HTR-8/SVneo (cell line): ENCODE measurements at regions not wholly inside any gene's neighbourhood (a gene's known extent, or its start where the extent isn't known, plus 50 kb on each side); places are given as distances from the start of the nearest gene placed in this dataset.
"Not testable (repeated sequence)": the region's sequence is repeated elsewhere in the genome, so short reads cannot be mapped to it uniquely, and the experiment has no call there.

Experiments used
- DNase-seq: peaks from one replicate; pipeline ENCODE4 v3.0.0; 2011; ENCODE audit warnings: low spot score, mixed read lengths; ENCODE audit not compliant: insufficient read length
- FAIRE-seq: peaks from 2 replicates; lab custom pipeline; 2011; peaks lifted over from hg19 to GRCh38; lab: Jason Lieb, UNC

DNA sequence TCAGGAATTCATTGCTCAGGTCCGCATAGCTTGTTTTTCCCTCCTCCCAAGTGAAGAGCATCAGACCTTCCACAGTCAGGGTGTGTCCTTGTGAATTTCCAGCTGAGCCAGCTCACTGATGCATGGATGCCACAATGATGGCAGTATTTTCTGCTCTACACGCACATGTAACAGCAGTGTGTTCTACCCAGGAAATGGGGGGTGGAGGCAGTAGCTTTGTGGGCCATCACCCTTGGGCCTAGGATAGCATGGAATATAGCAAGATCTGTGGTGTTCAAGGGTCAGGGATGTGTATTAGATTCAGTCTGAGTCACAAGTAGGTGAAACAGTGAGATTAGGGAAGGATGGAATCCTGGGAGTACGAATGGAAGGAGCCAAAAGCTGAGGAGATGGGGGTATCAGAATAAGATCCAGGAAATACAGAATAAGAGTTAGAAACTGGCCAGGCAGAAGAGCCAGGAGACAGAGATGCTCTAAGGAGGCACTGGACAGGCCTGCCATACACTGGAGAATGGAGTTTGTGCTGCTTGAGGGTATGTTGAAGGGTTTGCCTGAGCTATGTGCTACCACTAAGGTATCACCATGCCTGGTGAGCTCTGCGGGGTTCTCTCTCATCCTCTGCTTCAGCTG lies 90.6 kb upstream of the CNIH3 start:
- no peak for FAIRE-seq

DNA sequence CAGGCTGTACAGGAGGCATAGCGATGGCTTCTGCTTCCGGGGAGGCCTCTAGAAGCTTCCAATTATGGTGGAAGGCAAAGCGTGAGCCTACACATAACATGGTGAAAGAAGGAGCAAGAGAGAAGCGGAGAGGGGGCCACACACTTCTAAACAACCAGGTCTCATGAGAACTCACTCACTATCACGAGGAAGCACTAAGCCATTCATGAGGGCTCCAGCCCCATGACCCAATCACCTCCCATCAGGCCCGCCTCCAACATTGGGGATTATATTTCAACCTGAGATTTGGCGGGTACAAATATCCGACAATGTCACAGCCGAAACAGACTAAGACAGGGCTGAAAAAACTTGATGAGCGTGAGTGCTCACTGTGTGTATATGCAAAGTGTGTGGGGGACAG lies 89.3 kb upstream of the CNIH3 start:
- no peak for DNase-seq
- no peak for FAIRE-seq

More for the DNA sequence above, 90.6 kb upstream of the CNIH3 start:
- DNase-seq = no peak

DNA sequence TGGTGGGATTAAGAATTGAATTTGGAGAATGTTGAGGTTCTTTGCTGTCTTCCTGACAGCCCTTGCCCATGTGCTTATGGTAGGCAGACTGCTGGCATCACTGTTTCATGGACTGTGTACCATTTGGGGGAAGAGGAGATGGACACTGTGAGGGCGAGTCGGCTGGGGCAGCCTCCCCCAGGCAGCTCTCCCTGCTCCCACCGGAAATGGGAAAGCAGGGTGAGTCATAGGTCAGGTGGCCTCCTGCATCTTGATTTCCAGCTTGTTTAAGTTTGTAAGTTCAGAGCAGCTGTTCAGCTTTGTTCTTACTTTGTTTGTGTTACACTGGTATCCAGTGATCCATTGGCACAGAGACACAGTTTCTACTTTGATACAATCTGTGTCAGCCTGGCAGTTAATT lies 87.2 kb upstream of the CNIH3 start:
- DNase-seq = peak; percentile 52
- FAIRE-seq = peak; percentile 36

DNA sequence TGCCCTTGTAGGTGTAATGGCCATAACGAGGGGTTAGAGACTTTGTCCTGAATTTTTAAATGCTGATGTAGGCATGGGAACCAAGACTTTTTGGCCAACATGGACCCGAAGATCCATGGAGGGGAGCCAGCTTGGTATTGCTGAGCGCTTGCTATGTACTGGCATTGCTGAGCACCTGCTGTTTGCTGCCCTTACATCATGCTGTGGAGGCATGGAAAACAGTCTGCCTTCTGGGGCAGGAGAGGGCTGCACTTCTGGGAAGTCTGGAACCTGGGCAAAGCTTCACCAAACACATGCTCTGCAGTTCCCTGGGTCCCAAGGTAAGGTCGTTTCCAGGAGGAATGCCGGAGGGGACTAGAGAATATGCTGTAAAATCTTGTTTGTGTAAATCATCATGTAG lies 86.3 kb upstream of the CNIH3 start:
- FAIRE-seq = no peak
- DNase-seq = no peak

DNA sequence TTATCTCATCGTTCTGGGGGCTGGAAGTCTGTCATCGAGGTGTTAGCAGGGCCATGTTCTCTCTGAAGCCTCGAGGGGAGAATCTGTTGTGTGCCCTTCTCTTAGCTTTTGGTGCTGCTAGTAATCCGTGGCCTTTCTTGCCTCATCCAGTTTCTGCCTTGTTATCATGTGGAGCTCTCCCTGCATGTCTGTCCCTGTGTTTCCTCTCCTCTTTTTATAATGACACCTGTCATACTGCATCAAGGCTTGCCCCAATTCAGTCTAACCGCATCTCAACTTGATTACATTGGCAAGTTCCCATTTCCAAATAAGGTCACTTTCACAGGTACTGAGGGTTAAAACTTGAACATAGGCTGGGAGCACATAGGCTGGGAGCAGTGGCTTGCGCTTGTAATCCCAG lies 82.6 kb upstream of the CNIH3 start:
- no peak for FAIRE-seq
- DNase-seq = no peak

DNA sequence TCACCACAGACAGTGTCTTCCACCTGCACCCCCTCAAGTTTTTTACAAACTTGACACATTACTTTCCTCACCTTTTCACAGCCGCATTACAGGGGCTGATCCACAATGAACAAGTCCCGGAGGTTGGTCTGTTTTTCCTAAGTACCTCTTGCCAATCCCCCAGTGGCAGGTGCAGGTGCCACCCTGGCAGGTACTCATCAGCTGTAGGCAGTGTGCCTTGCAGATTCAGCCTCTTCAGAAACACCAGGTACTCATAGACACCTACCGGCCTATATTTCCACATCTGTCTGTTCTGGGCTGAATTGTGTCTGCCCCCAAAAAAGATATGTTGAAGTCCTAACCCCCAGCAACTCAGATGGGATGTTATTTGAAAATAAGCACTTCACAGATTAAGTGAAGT lies 81.4 kb upstream of the CNIH3 start:
- no peak for DNase-seq
- no peak for FAIRE-seq

DNA sequence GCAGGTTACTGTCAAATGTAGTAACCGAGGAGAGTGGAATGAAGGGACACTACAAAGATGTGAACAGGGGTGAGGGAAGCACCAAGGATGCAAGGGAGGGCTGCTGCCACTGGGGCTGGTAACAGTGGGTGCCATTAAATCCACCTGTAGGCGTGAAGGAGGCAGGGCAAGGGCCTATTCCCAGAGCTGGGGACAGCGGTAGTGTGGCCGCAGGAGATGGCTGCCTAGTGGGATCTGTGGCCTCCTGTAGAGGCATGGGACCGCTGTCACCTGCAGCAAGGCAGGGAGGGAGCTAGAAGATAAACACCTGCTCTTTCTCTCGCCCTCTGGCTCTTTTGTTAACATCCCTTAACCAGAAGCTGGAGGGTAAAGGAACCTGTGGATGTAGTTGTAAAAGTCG lies 80.5 kb upstream of the CNIH3 start:
- no peak for FAIRE-seq

DNA sequence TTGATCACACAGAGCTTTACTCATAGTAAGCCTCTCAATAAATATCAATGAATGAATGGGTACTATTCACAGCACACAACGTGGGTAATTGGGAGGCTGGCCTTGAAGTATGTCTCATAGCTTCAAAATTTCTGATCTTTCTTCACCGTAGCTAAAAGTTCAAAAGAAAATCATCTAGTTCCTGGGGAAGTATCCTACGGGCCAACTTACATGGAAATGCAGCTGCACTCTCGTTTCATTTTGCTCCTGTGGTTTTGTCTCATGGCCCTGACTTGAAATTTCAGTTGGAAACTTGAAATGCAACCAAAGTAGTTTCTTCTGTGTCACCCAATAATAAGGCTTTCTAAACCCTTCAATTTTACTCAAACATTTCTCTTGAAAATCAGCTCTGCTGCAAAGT lies 76.1 kb upstream of the CNIH3 start:
- no peak for DNase-seq
- FAIRE-seq = no peak

More for the DNA sequence above, 80.5 kb upstream of the CNIH3 start:
- no peak for DNase-seq

DNA sequence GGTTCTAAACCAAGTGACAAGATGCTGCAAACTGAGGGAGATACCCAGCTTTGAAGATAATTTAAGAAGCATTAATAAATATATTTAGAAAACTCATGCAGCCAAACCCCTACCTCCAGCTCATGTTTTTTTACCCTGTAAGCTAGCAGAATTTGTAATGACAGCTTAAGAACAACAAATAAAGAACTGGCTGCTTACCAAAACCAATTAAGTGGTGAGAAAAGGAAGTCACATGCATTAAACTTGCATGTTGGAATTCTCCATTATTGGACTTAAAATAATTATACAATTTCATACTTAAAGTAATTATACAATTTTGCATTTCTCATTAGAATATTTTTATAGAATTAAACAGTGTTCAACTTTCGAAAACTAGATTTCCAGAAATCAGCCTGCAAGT lies 75.6 kb upstream of the CNIH3 start:
- no peak for DNase-seq

DNA sequence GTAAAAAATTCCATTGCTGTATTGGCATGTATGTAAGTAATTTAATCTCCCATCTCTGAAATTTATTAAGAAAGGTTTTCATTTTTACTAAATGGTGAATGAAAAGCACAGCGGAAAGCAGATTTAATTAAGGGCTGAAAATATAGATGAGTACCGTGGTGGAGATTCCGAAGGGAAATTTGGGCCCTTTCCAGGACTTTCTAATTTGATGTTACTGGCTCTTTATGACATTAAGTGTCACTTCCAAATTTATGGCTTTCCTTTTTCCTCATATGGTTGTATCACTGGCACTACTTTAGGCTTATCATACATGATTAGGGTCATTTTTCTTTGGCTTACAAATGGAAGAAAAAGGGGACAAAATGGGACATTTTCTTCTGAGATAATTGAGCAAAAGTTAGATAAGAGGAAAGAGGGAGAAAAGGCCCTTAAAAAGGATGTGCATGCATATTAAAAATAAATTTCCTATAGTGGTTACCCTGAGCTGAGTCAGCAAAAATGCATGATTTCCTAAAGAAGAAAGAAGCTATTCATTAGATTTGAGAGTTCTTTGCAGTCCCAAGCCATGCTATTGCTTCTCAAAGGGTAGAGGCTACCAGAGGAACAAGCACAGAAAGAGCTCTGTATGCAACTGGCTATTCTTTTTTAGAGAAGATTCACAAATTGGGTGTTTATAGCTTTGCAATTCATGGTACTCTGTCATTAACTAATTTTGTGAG lies 74.9 kb upstream of the CNIH3 start:
- no peak for FAIRE-seq
- DNase-seq = no peak

More for the DNA sequence above, 75.6 kb upstream of the CNIH3 start:
- FAIRE-seq = no peak

DNA sequence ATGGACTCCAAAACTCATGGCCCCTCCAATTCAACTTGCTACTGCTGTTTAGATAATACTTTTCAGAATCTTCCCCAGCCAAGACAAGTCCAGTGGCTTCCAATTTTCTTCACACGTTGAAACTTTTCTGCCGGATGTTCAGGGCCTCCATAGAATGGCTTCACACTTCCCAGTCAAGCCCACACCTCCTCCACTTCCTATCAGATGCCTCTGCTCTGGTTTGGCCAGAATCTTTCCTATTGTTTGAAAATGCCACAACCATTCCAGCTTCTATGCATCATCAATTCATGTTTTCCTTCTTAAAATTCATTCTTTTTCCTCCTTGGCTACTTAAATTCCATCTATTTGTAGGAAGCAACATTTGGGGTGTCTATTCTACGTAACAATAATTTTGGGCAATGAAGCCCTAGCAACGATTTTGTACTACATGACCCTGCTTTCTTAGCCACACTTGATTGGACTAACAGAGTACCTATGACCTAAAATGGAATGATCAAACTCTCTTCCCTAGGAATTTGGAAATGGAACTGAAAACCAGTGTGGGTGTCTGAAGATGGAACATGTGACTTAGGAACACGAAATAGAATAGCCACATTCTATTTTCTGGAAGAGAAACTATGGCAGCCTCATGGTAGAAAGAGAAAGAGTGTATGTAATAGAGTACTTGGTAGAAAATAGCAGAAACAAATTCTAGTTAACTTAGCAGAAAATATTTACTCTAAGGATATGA lies 74.1 kb upstream of the CNIH3 start:
- no peak for FAIRE-seq
- DNase-seq = no peak

DNA sequence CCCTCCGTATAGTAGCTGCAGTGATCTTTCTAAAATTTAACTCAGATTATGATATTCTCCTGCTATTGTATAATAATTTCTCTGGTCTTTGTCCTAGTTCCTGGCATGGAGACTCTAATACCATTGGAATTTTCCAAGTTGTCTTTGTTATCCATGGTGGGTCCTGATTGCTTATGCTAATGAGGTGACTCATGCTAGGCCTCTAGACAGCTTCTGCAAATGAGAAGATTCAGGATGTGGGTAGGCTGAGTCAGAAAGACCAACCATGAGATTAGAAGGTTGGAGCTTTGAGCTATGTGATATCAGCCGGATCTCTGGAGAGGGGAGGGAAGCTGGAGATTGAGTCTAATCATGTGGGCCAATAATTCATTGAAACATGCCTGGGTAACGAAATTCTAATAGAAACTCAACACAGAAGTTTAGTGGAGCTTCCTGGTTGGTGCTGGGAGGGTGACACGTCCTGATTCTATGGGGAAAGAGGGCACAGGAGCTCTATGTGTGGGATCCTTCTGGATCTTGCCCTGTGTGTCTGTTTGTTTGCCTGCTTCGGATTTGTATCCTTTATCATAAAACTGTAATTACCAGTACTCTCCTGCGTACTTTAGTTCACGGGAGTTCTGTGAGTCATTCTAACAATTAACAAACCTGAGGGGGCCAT lies 73.2 kb upstream of the CNIH3 start:
- FAIRE-seq (no peak), DNase-seq (peak; percentile 75)

DNA sequence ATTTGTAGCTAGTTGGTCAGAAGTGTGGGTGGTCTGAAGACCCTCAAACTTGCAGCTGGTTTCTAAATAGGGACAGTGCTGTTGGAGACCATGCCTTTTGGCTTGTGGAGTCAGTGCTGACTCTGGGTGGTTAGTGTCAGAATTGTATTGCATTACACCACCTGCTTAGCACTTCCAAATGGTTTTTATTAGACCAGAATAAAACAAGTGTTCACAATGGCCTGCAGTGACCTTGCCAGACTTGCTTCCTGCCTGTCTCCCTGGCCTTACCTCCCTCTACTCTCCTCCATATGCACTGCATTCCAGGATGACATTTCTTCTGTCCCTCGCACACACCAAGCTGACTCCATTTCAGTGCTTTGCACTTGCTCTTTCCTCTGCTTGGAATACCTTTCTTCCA lies 72.7 kb upstream of the CNIH3 start:
- peak; percentile 62 for FAIRE-seq
- DNase-seq = no peak

DNA sequence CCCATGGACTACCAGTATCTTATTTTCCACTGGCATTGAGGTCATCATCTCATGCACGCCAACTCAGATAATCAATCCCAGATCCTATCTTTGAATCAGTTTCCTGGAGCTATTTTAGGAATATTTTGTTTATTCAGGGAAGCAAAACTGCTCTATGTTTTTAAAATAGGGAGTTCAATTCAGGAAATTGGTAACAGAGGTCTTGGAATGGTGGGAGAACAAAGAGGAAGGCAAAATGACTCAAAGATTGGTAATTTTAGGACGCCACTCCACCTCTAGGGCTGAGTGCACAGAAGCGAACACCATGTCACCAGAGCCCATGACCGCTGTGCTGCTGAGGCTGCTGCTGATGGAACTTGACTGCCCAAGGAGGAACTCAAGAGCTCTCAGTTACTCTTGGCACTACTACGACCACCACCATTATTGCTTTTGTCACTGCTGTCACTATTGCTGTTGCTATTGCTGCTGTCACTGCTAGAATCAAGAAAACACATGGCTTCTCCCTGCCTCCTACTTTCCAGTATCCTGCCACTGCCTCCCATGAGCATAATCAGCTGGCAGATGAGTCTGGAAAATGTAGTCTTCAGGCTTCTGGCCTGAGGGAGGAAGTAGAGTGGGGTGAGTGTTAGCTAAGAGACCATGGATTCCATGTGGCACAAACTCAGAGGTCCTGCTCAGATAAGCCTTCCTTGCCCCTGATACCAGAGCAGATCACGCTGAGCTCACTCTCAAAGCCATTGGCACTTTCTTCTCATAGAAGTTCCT lies 71.6 kb upstream of the CNIH3 start:
- DNase-seq (no peak), FAIRE-seq (no peak)

DNA sequence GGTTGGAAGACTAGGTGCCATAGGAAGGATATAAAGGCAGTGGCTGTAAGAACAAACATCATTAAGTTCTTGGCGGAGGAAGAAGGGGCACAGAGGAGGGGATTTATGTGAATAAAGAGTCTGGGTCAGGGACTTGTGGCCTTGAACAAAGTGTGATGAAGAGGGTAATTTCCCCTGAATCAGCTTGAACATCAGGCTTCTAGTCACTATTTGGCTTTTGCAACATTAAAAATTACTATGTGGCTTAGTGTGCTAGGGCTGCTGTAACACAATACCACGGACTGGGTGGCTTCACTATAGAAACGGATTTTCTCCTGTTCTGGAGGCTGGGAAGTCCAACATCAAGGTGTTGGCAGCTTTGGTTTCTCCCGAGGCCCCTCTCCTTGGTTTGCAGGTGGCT lies 70.5 kb upstream of the CNIH3 start:
- no peak for FAIRE-seq
- no peak for DNase-seq

DNA sequence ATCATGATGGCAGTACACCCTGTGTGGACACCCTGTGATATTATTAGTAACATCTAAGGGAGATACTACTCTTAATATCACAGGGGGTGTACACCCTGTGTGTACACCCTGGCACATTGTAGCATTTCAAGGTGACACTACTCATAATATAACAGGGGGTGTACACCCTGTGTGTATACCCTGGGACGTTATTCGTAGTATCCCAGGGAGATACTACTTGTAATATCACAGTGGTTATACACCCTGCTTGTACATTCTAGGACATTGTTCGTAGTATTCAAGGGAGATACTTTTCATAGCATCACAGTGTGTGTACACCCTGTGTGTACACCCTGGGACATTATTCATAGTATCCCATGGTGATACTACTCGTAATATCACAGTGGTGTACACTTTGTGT lies 67.4 kb upstream of the CNIH3 start:
- FAIRE-seq (no peak), DNase-seq (no peak)

DNA sequence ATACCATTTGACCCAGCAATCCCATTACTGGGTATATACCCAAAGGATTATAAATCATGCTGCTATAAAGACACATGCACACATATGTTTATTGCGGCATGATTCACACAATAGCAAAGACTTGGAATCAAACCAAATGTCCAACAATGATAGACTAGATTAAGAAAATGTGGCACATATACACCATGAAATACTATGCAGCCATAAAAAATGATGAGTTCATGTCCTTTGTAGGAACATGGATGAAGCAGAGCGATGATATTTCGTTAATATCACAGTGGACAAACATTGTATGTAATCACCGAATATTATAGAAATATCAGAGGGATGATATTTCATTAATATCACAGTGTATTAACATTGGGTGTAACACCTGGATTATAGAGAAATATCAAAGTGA lies 64.9 kb upstream of the CNIH3 start:
- not testable (repeated sequence) for DNase-seq, FAIRE-seq

DNA sequence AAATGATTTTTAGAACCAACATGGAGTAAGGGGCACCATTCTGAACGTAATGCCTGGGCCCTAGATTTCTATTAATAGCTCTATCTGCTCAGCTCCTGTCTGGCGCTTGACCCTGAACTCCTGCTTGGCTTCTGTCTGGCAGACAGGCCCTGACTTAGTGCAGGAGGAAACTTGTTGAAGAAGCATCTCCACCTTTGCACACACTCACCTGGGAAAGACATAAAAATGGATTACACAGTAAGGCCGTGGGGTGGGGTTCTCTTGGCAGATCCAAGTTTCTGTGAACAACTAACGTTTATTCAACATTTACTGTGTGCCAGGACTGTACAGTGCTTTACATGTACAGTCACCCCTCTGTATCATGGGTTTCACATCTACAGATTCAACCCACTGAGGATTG lies 62.1 kb upstream of the CNIH3 start:
- no peak for FAIRE-seq
- DNase-seq = no peak

DNA sequence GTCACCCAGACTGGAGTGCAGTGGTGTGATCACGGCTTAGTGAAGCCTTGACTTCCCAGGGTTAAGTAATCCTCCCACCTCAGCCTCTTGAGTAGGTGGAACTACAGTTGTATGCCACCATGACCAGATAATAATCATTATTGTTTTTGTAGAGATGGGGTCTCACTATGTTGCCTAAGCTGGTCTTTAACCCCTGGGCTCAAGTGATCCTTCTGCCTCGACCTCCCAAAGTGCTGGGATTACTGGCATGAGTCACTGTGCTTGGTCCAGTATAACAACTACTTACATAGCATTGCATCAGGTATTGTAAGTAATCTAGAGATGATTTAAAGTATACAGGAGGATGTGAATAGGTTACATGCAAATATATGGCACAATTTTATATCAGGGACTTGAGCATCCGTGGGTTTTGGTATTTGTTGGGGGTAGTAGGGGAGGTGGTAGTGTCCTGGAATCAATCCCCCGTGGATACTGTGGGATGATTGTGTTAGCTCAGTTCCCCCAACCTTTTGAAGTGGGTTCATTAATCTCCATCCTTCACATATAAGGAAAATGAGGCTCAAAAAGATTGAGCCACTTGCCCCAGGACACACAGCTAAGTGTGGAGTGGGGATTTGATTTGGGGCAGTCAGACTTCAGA lies 61.4 kb upstream of the CNIH3 start:
- FAIRE-seq (no peak), DNase-seq (no peak)

DNA sequence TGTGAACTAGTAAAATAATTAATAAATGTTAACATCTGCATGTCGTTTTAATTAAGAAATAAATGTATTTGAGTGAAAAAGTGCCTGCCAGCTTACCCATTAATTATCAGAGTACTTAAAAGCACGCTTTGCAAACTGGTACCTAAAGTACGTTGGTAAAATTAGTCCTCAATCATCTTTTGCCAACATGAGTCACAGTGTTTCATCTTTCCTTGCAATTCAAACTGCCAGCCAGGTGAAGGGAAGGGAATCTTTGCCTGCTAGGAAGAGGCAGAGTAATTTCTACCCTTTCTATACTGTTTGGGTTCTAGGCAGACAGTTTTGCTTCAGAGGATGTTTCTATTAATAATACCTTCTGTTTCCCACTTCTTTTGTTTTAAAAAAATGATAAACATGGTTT lies 57.2 kb upstream of the CNIH3 start:
- FAIRE-seq (no peak), DNase-seq (no peak)
